HG03354 (cell line): ENCODE measurements at regions not wholly inside any gene's neighbourhood (a gene's known extent, or its start where the extent isn't known, plus 50 kb on each side); places are given as distances from the start of the nearest gene placed in this dataset.

Experiments used
- ATAC-seq: cut with Tn5 transposase; IDR thresholded peaks from one replicate; pipeline ENCODE4 v1.9.1; 2021; ENCODE audit warnings: mild to moderate bottlenecking; ENCODE audit not compliant: unreplicated experiment, poor library complexity, severe bottlenecking

DNA sequence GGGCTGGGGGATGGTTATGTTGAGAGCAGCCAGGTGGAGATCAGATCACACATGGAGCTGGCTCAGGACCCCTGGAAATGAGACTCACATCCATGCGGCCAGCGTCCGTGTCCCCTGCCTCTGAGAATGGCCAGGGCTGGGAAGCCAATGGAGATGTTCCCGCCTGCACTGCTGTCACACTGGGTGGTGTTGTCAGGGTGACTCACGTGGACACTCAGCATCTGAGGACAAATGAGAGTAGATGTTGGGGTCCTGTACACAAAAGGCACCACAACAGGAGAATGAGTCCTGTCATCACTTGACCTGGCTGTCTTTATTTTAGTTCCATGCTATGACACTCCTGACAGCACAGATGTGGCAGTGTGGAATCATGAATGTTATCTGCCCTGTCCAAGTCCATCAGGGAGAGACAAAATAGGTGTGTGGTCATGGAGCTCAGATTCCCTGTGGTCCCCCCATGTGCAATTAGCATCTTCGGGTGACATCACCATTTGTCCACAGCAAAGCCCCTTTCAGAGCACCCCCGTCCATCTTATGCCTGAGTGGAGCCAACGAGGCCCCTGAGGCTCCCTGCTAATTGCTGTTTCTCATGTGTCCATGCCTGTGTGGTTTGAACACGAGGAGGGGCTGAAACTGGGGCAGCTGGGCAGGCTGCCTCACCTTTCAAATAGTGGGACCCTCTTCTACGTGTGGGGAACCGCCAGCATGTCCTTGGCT lies 393.5 kb downstream of the AACS start:
- no peak for ATAC-seq

DNA sequence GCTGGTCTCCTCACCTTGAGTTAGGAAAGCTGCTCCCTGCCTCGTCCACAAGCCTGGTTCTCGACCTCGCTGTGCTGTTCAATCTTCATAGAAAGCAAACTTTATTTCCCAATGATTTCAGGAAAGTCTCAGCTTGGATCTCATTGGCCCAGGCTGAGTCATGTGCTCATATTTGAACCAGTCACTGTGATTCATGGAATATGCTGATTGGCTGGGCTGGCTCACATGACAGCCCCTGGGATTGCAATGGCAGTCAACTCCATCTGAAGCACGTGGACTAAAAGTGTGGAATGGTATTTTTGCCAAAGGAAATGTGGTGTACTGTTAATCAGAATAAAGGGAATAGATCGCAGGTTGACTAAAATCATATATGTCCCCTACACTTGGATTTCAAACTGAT lies 396.6 kb downstream of the AACS start:
- no peak for ATAC-seq

DNA sequence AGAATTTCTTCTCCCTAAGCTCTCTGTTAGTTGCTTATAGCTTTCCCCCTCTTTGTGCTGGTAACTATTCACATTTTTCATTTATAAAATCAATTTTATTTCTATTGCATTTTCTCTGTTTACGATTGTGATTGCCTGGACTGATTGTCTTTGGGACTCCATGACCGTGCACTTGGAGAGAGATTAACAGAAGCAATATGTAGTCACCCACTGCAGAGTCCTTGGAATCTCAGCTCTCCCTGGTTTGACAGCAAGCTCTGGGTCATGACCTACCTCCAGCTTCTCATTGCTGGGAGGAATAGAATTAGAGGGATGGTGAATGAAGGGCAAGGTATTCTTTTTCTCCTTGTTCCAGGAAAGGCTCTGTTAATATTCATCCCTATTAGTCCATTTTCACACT lies 398.2 kb downstream of the AACS start:
- ATAC-seq, result no peak

DNA sequence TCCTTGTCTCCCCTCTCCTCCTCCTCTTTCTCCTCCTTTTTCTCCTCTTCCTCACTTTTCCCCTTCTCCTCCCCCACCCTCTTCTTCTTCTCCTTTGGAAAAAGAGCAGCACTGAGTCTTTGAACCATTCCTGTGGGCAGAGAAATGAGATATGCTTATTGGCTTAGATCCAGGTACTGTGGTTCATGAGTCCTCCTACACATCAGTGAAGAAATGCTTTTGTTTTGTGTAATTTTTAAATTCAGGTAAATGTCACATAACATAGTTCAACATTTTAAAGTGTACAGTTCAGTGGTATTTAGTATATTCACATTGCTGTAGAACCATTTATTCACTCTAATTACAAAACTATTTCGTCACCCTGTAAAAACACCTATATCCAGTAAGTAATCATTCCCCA lies 402.1 kb downstream of the AACS start:
- no peak for ATAC-seq

DNA sequence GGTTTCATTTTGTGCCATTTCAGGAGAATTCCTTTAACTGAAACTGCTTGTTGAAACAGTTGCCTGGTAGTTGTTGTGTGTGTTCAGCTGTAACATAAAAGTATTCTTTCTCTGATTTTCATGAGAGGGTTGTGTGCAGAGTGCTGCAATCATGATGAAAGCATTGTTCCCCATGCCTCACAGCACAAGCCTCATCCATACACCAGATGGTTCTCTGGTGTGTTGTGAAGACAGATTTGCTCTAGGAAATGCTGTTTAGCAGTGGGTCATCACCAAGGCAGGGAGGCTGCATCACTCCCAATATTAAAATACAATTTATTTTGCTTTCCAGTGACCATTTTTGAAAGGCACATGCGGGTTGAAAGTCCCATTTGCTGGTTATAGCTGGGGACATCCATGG lies 404.4 kb downstream of the AACS start:
- ATAC-seq, result no peak

DNA sequence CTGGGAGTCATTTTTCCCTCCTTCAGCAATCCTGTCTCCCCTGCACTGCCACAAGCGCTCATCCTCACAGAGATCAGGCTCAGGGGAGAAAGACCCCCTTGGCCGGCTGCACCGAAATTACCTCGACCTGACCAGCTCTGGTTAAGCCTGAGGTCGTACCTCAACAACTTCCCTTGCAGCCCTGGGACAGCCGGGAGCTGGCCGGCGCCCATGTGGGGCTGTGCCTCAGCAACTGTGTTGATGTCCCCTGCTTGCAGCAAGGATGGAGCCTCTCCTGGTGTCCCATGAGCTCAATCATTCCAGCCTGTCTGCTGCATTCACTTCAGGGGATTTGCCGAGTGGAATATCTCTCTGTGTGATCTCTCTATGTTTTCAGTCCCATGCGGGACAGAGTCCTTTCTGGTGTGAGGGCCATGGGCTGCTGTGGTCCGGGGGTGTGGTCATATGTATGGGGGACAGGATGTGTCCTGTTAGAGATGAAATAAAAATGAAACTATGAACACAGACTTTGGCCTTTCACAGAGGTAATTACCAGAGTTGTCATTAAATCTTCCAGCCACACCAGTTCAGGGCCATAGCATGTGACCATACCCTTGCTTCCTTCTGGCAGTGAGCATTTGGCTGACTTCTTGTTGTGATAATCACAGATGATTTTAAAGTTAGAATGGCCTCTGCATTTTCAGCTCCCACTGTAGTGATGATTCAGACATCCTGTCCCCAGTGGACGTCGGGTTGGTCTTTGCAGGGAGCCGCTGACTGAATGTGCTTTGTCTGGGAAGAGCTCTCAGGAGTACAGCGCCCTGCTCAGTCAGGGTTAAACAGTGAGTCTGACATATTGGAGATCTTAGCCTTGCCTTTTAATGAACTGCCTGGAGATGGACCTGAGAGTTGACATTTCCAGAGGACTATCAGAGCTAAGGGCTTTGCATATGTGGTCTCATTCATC lies 405.9 kb downstream of the AACS start:
- no peak for ATAC-seq

DNA sequence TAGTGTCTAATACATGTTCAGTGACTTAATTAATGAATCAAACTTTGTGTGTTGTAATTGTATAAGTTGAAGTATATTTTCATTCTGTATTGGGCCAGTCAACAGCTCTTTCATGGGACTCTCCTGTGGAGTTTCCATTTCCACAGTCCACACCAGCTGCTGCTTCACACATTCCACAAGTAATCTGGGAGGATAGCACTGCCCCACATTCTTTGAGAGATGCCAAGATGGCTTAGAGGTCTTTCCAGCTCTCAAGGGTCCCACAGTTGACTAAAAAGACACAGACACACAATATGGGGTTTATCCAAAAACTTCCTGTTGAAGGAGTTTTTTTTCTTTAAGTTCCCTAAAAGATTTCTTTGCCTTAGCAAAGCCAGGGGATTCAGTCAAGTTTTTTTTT lies 408.3 kb downstream of the AACS start:
- no peak for ATAC-seq

DNA sequence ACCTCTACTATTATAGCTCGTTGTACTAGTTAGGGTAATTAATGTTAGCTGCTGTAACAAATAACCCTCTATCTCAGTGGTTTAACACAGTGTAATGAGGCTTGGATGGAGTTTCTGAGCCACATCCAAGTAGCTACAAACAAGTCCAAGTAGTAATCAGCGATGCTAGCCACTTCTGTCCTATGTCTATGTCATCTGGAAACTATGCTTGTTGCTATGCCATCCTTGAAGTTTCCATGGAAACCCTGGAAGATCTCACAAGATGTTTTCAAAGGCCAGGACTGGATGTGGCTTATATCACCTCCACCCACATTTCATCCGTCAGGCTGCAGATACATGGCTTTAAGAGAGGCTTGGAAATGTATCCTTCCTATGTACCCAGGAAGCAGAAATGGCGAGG lies 422.1 kb downstream of the AACS start:
- no peak for ATAC-seq

DNA sequence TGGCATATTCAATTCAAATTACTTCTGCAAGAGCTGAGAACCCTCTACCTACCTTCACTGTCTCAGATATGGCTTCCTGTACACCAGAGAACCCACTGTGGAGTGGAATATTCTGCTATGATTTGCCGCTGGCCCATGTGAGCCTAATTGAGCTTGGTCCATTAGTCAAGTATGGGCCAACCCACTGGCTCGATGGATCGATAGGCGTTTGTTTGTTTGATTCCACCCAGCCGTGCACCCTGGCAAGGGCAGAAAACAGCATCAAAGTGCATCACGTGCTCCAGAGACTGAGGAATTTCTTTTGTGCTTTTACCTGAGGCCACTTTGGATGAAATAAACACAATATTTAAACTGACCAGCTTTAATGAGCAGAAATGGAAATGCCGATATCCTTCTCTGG lies 426.3 kb downstream of the AACS start:
- ATAC-seq, result no peak

DNA sequence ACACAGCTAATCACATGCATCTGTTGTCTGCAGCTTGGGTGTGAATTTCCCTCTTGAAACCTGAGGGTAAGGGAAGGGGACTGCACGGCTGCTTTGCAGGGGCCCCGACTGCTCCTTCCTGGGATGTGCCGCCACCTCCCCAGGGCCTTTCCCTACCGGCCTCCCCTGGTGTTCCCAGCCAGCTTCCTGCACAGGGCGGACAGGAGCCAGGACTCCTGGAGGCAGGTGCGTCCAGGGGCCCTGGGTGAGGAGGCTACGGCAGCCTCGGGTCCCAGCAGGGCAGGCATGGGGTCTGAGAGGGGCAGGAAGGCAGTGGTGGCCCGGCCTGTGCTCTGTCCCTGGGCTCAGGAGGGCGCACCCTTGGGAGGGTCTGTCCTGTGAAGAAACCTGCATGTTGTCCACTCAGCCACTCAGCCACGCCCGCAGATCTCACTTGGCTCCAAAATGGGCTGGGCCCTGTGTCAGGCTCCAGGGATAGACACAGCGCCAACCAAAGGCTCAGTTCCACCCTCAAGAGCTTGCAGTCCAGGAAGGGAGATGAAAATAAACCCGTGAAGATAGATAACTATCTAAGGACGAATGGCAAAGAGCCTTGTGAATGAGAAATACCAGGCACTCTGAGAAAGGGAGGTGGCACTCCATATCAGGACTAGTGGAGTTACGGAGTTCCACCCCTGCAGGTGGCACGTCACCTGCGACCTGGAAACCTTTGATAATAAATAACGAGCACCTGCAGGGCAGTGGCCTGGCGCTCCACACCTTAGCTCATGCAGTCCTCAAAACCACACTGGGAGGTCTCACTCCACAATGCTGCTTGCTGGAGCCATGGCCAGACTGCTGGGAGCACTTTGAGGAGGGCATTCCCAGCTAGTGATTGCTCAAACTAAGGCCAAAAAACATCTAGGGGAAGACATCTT lies 427.4 kb downstream of the AACS start:
- ATAC-seq, result no peak

DNA sequence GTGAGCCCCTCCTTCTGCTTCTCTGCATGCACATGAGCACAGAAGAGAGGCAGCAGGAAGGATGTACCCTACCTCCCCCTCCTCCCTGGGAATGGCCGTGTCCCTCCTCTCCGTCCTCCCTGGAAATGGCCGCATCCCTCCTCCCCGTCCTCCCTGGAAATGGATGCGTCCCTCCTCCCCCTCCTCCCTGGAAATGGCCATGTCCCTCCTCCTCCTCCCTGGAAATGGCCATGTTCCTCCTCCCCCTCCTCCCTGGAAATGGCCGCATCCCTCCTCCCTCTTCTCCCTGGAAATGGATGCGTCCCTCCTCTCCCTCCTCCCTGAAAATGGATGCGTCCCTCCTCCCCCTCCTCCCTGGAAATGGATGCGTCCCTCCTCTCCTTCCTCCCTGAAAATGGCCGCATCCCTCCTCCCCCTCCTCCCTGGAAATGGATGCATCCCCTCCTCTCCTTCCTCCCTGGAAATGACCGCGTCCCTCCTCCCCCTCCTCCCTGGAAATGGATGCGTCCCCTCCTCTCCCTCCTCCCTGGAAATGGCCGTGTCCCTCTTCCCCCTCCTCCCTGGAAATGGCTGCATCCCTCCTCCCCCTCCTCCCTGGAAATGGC lies 428.6 kb downstream of the AACS start:
- no peak for ATAC-seq

DNA sequence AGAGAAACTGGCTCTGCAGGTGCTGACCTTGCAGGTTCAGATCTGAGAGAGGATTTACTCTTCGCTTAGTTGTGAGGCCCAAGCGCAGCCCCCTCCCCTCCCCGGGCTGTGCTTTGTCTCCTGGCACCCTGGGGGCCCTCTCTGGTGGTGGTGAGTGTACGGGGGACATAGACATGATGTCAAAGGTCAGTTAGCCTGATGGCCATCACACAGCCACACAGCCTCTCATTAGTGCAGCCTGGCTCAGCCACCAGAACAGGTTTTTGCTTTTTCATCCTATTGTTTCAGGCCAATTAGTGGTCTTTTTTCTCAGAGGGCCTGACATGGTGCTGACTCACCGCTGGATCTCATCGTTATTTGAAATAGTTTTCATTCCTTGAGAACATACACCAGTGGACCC lies 437.9 kb downstream of the AACS start:
- no peak for ATAC-seq

DNA sequence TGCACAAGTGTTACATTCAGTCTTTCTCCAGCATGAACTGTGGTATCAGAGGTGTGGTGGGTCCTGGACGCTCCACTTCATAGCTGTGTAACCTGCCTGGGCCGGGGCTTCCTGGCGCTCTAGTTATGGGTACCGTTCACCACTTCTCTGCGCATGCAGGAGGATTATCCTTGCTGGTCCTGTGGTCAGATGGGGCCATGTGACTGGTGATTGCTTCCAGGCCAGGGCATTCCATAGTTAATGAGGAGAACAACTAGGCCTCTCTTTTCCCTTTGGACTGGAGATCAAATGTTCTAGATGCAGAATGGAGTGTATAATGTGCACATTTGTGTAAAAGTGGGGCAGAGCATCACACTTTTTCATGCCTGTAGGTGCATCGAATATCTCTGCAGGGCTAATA lies 444.0 kb downstream of the AACS start:
- no peak for ATAC-seq

DNA sequence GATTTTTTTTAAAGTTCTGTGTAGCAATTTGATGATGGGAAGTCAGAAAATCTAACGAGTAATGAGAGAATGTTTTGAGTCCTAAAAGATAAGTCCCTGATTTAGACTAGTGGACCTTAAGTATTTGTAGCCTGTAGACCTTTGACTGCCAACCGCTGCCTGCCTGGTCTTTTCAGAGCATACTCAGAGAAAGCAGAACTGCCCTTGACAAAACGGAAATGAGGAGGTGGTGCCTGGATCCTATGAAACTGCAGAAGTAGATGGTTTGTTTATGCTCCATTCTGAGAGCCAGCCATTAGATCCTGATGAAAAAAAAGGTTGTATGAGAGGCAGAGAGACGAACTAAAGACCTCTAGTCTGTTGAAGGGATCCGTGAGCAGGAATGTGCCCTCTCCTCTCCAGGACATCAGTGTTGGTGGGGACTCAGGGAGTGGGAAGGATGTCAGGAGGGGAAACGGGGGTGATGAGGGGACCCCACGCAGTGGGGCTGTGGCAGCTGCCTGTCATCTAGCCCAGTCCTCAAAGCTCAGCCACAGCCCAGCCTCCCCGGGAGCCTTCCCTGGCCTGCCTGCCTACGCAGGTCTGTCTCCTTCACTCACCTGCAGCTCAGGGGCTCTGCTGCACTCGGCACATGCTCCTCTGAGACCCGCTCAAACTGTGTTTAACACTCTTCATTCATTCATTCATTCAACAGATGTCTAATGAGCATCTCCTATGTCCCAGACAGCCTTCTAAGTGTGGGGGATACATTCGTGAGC lies 447.5 kb downstream of the AACS start:
- ATAC-seq, result no peak

DNA sequence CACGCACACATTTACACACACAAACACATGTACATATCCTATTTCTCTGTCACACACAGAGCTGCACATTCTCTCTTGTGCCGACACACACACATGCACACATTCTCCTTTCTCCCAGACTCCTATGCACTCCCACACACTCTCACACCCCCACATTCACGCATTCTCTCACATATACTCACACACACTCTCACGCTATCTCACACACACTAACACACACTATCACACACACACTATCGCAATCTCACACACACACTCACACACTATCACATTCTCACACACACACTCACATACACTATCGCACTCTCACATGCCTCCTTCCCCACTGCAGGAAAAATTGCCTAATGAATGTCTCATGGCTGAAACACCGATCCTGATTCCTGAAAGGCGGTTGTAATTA lies 450.7 kb downstream of the AACS start:
- ATAC-seq, result no peak

DNA sequence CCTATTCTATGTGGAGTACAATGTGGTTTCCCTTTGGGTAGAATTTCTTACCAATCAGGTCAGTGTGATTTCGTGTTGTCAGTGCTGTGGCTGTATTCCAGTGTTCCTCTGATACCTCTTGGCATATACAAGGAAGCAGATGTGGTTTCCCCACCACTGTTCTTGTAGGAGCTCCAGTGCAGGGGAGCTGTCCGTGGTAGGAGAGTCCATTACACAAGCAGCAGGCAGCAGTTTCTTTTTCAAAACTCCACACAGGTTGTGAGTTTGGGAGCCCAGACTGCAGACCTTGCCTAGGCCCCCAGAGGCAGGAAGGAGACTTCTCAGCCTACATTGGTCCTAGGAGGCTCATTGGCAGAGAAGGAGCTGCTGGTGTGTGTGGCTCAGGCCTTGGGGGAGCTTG lies 452.8 kb downstream of the AACS start:
- ATAC-seq, result no peak

DNA sequence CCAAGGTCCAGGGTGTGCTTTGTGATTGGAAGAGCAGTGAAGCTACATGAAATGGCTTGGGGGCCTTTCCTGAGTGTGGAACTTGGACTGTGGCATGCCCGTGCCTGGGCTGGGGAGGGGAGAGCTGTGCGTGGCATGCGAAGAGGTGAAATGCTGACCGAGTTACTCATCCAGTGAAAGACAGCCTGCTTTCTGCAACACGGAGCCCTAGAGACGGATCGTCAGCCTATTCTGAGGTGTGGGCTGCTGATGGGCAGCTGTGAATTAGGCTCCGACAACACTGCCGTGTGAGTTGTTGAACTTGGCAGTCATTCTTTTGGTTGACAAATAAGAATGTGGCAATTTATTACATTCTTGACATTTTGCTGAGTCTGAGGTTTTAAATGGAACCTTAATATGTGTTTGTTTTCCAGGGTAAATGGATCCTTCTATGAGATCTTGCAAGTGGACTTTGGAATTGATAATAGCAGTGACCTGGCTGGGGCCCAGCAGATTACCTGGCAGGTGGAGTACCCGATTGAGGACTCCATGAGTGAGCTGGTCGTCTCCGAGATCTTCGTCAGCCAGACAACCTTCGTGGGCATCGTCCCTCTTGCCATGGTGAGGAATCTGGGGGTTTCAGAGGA lies 453.9 kb downstream of the AACS start:
- ATAC-seq, result no peak

DNA sequence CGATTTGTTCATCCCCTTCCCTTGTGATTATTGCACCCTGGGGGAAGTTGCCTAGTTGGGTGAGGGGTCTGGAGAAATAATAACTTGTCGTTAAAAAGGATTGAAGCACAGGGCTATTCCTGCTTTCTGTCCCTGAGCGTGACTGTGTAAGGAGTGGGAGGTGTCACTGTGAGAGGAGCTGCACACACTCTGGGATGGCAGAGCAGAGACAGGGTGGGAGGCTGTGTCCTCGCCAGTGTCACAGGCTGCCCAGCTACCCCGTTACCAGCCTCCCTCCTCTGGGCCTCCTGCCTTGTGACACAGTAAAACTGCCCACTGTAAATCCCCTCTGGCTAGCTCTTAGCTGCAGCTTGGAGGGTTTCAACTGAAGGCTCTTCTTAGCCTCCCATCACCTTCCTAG lies 460.6 kb downstream of the AACS start:
- no peak for ATAC-seq

DNA sequence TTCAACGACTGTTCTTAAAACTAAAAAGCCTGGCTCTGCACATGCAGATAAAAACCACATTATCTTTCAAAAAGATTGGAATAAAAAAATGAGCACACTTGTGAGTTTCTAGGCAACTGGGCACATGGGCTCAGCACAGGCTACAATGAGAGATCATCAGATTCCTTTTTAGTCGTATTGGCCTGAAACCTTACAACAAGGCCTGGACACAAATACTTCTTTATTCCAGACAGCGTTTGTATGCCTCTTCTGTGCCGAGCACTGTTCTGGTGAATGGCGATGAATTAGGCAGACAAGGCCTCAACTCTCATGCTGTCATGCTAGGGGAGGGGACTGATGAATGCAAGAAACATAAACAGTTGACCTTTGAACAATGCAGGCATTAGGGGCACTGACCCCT lies 463.0 kb downstream of the AACS start:
- ATAC-seq, result no peak
